Ascending aorta (tissue), 2 donors: ENCODE measurements at regions not wholly inside any gene's neighbourhood (a gene's known extent, or its start where the extent isn't known, plus 50 kb on each side); places are given as distances from the start of the nearest gene placed in this dataset.
A peak's percentile ranks its signal among the peaks of the same experiment; 100 is the strongest.
"Not testable (repeated sequence)": the region's sequence is repeated elsewhere in the genome, so short reads cannot be mapped to it uniquely, and the experiment has no call there.

Source experiments
- DNase-seq, 2 donors: peaks; one replicate each; pipeline ENCODE4 v3.0.0-alpha.2; 2019; ENCODE audit warnings: low spot score in 2 of 2
- H3K27ac ChIP-seq, 2 donors: fragments of 200-600 bp; sonication (generic); one replicate each; pipeline ENCODE4 v1.5.1; 2016 to 2017; ENCODE audit warnings: mild to moderate bottlenecking in 1 of 2
- H3K27me3 ChIP-seq: fragments of 200-600 bp; sonication (generic); one replicate; pipeline ENCODE4 v1.5.1; 2017
- H3K36me3 ChIP-seq, 2 donors: fragments of 200-600 bp; sonication (generic); one replicate each; pipeline ENCODE4 v1.5.1; 2016
- H3K4me1 ChIP-seq, 2 donors: fragments of 200-600 bp; sonication (generic); one replicate each; pipeline ENCODE4 v1.5.1; 2016 to 2017; ENCODE audit warnings: mild to moderate bottlenecking in 1 of 2
- H3K4me3 ChIP-seq, 2 donors: fragments of 200-600 bp; sonication (generic); one replicate each; pipeline ENCODE4 v1.5.1; 2016 to 2017; ENCODE audit warnings: mild to moderate bottlenecking in 1 of 2
- H3K9me3 ChIP-seq, 2 donors: fragments of 200-600 bp; sonication (generic); one replicate each; pipeline ENCODE4 v1.5.1; 2016
- CTCF ChIP-seq, 3 experiments: fragments of 200-600 bp in 2 of 3; fragments of 450-650 bp in 1 of 3; sonication (generic) in 2 of 3; IDR thresholded peaks; one replicate each; pipeline ENCODE4 v1.5.1; 2016 to 2019; ENCODE audit warnings: antibody characterized with exemption in 3 of 3, mild to moderate bottlenecking in 1 of 3, moderate library complexity in 1 of 3
- intact Hi-C: fragments of 100-400 bp; cut with DNase I; formaldehyde crosslinking; loops from one replicate; pipeline ENCODE4 v1.15.1; 2023

GRCh38 chr1:182331387-182331786 is 60.2 kb downstream of the GLUL start:
- Histone ChIP-seq H3K27ac (no peak overlapping the region), H3K4me3 (no peak overlapping the region), H3K27me3 (no peaks in the 10 kb centered on the region), H3K4me1 (no peaks in the 10 kb centered on the region), H3K9me3 (no peaks in the 10 kb centered on the region), H3K36me3 (no peaks in the 10 kb centered on the region)
- no peak for DNase-seq
- intact Hi-C loops = no loop called here
- no peak for TF ChIP-seq CTCF (IDR thresholded peaks at IDR 0.05)

DNA sequence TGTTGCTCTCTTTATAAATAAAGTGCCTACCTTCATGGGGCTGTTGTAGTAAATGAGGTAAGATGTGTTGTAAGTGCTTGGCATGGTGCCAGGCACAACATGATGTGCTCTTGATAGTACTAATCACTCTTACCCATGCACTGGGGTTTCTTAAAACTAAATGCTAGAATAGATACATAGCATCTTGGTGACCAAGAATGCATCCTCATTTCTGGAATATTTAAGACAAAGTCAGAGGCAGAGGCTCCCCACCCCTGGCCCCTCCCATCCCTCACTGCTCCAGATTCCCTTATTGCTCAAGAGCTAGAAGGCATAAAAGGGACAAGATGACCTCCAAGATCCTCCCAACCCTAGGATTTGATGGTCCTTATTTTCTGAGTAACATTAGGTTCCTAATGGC is 61.3 kb downstream of the GLUL start:
- no peak overlapping the region for H3K4me3 ChIP-seq
- no peaks in the 10 kb centered on the region for H3K9me3 ChIP-seq
- no peaks in the 10 kb centered on the region for H3K4me1 ChIP-seq
- no peaks in the 10 kb centered on the region for H3K27me3 ChIP-seq
- TF ChIP-seq CTCF (IDR thresholded peaks at IDR 0.05) = no peak
- DNase-seq = peak in 1 of 2 donors; percentile 69
- H3K36me3 ChIP-seq = no peaks in the 10 kb centered on the region
- intact Hi-C loops = no loop called here
- no peak overlapping the region for H3K27ac ChIP-seq

- intact Hi-C loops = no loop called here
- Histone ChIP-seq H3K4me1 (no peaks in the 10 kb centered on the region), H3K4me3 (no peak overlapping the region), H3K27ac (no peak overlapping the region), H3K27me3 (no peaks in the 10 kb centered on the region), H3K9me3 (no peaks in the 10 kb centered on the region), H3K36me3 (no peaks in the 10 kb centered on the region)
- TF ChIP-seq CTCF (IDR thresholded peaks at IDR 0.05) = no peak
- no peak for DNase-seq
Observed at GRCh38 chr1:182329471-182329870, 62.1 kb downstream of the GLUL start.

DNA sequence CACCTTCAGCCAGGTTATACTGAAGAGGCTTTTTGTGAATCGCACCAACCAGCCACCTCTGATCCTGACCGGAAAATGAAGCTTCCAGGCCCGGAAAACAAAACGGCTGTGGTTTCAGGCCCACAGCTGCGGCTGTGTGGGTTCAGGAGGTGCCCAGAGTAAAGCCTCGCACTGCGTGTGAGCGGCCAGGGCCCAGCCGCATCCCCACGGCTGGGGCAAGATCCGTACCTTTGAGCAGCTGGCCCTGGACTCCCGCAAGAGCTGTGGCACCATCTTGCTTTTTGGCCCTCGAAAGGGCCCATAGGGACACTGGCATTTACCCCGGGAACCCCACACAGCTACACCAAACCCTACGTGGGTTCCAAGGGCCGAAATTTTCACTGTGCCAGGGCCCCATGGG is 63.0 kb downstream of the GLUL start:
- Histone ChIP-seq H3K27ac (no peak overlapping the region), H3K4me3 (no peak overlapping the region), H3K36me3 (no peaks in the 10 kb centered on the region), H3K27me3 (no peaks in the 10 kb centered on the region), H3K9me3 (no peaks in the 10 kb centered on the region), H3K4me1 (no peaks in the 10 kb centered on the region)
- no peak for TF ChIP-seq CTCF (IDR thresholded peaks at IDR 0.05)
- intact Hi-C loops = no loop called here
- no peak for DNase-seq

DNA sequence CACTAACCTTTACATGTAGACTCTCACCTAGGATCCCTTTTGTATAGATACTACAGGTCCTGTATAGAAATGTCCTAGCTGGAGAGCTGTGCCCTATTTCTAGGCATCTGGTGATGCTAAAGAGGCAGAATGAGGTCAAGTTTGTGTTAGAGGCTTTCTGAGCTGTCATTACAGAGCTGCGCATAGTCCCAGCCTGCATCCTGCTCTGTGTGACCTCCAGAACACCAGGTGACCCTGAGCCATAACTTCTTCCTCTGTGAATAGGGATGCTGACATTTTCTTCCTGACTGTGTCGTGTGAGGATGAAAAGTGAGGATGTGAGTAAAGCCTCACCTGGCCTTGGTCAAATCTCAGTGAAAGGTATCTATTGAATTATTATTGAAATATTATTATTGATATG is 66.3 kb downstream of the GLUL start:
- TF ChIP-seq CTCF (IDR thresholded peaks at IDR 0.05) = no peak
- no peak for DNase-seq
- intact Hi-C loops = no loop called here
- H3K4me1 ChIP-seq = no peaks in the 10 kb centered on the region
- no peaks in the 10 kb centered on the region for H3K27me3 ChIP-seq
- no peaks in the 10 kb centered on the region for H3K9me3 ChIP-seq
- H3K4me3 ChIP-seq = no peak overlapping the region
- H3K36me3 ChIP-seq = no peaks in the 10 kb centered on the region
- H3K27ac ChIP-seq = no peak overlapping the region

GRCh38 chr1:182321532-182321931 is 70.1 kb downstream of the GLUL start:
- H3K4me1 ChIP-seq, H3K36me3 ChIP-seq, H3K9me3 ChIP-seq, intact Hi-C loops, H3K27ac ChIP-seq, H3K27me3 ChIP-seq, H3K4me3 ChIP-seq, DNase-seq: not testable (repeated sequence)
